ENCODE measurements at regions not wholly inside any gene's neighbourhood (a gene's known extent, or its start where the extent isn't known, plus 50 kb on each side); places are given as distances from the start of the nearest gene placed in this dataset.

DNA sequence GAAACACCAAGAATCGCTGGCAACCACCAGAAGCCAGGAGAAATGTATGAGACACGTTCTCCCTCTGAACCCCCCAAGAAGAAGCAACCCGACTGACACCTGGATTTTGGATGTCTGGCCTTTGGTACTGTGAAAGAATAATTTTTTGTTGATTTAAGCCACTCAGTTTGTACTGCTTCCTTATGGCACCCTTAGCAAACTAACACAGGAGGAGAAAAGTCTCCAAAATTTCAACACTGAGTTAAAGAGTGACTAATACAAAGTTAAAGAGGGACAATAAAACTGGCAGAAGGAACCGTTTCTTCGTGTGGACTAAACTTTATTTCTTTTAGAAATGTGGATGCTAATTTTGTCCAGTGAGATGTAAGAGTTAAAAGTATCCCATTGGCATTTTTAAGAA lies 660.9 kb upstream of the LINC00305 start:
- ChIA-PET CTCF (ENCODE audit: low intra/inter-chr PET ratio, low total read pairs) (no interaction called here), POLR2A (no interaction called here)
- FAIRE-seq (no peak), DNase-seq (ENCODE audit: low spot score) (no peak), ATAC-seq (no peak)
- H3K4me1 ChIP-seq (ENCODE audit: insufficient read depth, low read length) = no peaks in the 10 kb centered on the region
- H3K9me3 ChIP-seq (ENCODE audit: low read length) = peaks cover 21% of the 10 kb centered on the region
- BruUV-seq (replicated peaks) = no TSS peak
- H3K27me3 ChIP-seq (ENCODE audit: control insufficient read depth in 1 of 2, insufficient read depth in 2 of 2, low read length in 2 of 2) = no peaks in the 10 kb centered on the region
- in situ Hi-C loops (cut with HindIII; ENCODE audit: extremely low pct_ligation_motif_present, low pct_unique_long_range_greater_than_20kb) (no loop called here), intact Hi-C loops (cut with micrococcal nuclease; ENCODE audit: unreplicated experiment) (no loop called here)
- H2AFZ ChIP-seq (ENCODE audit: low read length) = no peak overlapping the region
- H3K4me3 ChIP-seq (replicated peaks in 1 of 3; ENCODE audit: insufficient read depth in 1 of 3, low read depth in 2 of 3, low read length in 3 of 3) = no peak overlapping the region
- 6% methylated on average over 5 of the region's 5 CpGs for WGBS (ENCODE audit: low lambda C conversion rate)
- H3K27ac ChIP-seq (ENCODE audit: extremely low read length, insufficient read depth, low read length) = no peak overlapping the region
- no peaks in the 10 kb centered on the region for H4K20me1 ChIP-seq (ENCODE audit: insufficient read depth, low read length)
- H3K9ac ChIP-seq (ENCODE audit: insufficient read depth, low read depth, low read length) = no peak overlapping the region
- no peaks in the 10 kb centered on the region for H3K79me2 ChIP-seq (ENCODE audit: insufficient read depth, low read length)
- no peaks in the 10 kb centered on the region for H3K36me3 ChIP-seq (replicated peaks in 1 of 2; ENCODE audit: control insufficient read depth in 1 of 2, insufficient read depth in 2 of 2, low read length in 2 of 2)
- H3K4me2 ChIP-seq (ENCODE audit: low read depth, low read length) = no peak overlapping the region
- TF ChIP-seq ETV6 (CRISPR knock-in tag; conservative IDR thresholded peaks at IDR 0.05) (no peak), ZBTB7A (CRISPR knock-in tag; IDR thresholded peaks at IDR 0.05) (no peak), ZNF546 (CRISPR knock-in tag; conservative IDR thresholded peaks at IDR 0.05) (no peak)
- TF ChIP-seq, protein P1, sequence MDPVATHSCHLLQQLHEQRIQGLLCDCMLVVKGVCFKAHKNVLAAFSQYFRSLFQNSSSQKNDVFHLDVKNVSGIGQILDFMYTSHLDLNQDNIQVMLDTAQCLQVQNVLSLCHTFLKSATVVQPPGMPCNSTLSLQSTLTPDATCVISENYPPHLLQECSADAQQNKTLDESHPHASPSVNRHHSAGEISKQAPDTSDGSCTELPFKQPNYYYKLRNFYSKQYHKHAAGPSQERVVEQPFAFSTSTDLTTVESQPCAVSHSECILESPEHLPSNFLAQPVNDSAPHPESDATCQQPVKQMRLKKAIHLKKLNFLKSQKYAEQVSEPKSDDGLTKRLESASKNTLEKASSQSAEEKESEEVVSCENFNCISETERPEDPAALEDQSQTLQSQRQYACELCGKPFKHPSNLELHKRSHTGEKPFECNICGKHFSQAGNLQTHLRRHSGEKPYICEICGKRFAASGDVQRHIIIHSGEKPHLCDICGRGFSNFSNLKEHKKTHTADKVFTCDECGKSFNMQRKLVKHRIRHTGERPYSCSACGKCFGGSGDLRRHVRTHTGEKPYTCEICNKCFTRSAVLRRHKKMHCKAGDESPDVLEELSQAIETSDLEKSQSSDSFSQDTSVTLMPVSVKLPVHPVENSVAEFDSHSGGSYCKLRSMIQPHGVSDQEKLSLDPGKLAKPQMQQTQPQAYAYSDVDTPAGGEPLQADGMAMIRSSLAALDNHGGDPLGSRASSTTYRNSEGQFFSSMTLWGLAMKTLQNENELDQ (CRISPR knock-in tag; IDR thresholded peaks at IDR 0.05; ENCODE audit: borderline replicate concordance) = no peak
- TF ChIP-seq, protein P2, sequence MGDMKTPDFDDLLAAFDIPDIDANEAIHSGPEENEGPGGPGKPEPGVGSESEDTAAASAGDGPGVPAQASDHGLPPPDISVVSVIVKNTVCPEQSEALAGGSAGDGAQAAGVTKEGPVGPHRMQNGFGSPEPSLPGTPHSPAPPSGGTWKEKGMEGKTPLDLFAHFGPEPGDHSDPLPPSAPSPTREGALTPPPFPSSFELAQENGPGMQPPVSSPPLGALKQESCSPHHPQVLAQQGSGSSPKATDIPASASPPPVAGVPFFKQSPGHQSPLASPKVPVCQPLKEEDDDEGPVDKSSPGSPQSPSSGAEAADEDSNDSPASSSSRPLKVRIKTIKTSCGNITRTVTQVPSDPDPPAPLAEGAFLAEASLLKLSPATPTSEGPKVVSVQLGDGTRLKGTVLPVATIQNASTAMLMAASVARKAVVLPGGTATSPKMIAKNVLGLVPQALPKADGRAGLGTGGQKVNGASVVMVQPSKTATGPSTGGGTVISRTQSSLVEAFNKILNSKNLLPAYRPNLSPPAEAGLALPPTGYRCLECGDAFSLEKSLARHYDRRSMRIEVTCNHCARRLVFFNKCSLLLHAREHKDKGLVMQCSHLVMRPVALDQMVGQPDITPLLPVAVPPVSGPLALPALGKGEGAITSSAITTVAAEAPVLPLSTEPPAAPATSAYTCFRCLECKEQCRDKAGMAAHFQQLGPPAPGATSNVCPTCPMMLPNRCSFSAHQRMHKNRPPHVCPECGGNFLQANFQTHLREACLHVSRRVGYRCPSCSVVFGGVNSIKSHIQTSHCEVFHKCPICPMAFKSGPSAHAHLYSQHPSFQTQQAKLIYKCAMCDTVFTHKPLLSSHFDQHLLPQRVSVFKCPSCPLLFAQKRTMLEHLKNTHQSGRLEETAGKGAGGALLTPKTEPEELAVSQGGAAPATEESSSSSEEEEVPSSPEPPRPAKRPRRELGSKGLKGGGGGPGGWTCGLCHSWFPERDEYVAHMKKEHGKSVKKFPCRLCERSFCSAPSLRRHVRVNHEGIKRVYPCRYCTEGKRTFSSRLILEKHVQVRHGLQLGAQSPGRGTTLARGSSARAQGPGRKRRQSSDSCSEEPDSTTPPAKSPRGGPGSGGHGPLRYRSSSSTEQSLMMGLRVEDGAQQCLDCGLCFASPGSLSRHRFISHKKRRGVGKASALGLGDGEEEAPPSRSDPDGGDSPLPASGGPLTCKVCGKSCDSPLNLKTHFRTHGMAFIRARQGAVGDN (CRISPR knock-in tag; IDR thresholded peaks at IDR 0.05) = no peak
- TF ChIP-seq, protein P3, sequence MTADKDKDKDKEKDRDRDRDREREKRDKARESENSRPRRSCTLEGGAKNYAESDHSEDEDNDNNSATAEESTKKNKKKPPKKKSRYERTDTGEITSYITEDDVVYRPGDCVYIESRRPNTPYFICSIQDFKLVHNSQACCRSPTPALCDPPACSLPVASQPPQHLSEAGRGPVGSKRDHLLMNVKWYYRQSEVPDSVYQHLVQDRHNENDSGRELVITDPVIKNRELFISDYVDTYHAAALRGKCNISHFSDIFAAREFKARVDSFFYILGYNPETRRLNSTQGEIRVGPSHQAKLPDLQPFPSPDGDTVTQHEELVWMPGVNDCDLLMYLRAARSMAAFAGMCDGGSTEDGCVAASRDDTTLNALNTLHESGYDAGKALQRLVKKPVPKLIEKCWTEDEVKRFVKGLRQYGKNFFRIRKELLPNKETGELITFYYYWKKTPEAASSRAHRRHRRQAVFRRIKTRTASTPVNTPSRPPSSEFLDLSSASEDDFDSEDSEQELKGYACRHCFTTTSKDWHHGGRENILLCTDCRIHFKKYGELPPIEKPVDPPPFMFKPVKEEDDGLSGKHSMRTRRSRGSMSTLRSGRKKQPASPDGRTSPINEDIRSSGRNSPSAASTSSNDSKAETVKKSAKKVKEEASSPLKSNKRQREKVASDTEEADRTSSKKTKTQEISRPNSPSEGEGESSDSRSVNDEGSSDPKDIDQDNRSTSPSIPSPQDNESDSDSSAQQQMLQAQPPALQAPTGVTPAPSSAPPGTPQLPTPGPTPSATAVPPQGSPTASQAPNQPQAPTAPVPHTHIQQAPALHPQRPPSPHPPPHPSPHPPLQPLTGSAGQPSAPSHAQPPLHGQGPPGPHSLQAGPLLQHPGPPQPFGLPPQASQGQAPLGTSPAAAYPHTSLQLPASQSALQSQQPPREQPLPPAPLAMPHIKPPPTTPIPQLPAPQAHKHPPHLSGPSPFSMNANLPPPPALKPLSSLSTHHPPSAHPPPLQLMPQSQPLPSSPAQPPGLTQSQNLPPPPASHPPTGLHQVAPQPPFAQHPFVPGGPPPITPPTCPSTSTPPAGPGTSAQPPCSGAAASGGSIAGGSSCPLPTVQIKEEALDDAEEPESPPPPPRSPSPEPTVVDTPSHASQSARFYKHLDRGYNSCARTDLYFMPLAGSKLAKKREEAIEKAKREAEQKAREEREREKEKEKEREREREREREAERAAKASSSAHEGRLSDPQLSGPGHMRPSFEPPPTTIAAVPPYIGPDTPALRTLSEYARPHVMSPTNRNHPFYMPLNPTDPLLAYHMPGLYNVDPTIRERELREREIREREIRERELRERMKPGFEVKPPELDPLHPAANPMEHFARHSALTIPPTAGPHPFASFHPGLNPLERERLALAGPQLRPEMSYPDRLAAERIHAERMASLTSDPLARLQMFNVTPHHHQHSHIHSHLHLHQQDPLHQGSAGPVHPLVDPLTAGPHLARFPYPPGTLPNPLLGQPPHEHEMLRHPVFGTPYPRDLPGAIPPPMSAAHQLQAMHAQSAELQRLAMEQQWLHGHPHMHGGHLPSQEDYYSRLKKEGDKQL (CRISPR knock-in tag; IDR thresholded peaks at IDR 0.05; ENCODE audit: low read depth) = no peak
- TF ChIP-seq, protein P4, sequence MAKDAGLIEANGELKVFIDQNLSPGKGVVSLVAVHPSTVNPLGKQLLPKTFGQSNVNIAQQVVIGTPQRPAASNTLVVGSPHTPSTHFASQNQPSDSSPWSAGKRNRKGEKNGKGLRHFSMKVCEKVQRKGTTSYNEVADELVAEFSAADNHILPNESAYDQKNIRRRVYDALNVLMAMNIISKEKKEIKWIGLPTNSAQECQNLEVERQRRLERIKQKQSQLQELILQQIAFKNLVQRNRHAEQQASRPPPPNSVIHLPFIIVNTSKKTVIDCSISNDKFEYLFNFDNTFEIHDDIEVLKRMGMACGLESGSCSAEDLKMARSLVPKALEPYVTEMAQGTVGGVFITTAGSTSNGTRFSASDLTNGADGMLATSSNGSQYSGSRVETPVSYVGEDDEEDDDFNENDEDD (CRISPR knock-in tag; IDR thresholded peaks at IDR 0.05; ENCODE audit: borderline replicate concordance) = no peak
- TF ChIP-seq, protein P5, sequence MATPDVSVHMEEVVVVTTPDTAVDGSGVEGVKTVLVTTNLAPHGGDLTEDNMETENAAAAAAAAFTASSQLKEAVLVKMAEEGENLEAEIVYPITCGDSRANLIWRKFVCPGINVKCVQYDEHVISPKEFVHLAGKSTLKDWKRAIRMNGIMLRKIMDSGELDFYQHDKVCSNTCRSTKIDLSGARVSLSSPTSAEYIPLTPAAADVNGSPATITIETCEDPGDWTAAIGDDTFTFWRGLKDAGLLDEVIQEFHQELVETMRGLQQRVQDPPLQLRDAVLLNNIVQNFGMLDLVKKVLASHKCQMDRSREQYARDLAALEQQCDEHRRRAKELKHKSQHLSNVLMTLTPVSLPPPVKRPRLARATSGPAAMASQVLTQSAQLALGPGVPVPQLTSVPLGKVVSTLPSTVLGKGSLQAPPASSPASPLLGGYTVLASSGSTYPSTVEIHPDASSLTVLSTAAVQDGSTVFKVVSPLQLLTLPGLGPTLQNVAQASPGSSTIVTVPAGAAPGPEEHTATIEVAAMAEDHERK (CRISPR knock-in tag; IDR thresholded peaks at IDR 0.05; ENCODE audit: low read depth) = no peak
- TF ChIP-seq, protein P6, sequence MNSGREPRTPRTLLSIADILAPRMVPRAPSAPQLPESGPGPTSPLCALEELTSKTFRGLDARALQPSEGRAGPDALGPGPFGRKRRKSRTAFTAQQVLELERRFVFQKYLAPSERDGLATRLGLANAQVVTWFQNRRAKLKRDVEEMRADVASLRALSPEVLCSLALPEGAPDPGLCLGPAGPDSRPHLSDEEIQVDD (CRISPR knock-in tag; IDR thresholded peaks at IDR 0.05; ENCODE audit: borderline replicate concordance) = no peak
